SKM-1 (cell line): ENCODE measurements at regions not wholly inside any gene's neighbourhood (a gene's known extent, or its start where the extent isn't known, plus 50 kb on each side); places are given as distances from the start of the nearest gene placed in this dataset.
A peak's percentile ranks its signal among the peaks of the same experiment; 100 is the strongest.
"Not testable (repeated sequence)": the region's sequence is repeated elsewhere in the genome, so short reads cannot be mapped to it uniquely, and the experiment has no call there.

ENCODE experiments used
- DNase-seq: peaks from one replicate; lab custom pipeline; 2025; ENCODE audit not compliant: unreplicated experiment; lab: John Stamatoyannopoulos, UW

DNA sequence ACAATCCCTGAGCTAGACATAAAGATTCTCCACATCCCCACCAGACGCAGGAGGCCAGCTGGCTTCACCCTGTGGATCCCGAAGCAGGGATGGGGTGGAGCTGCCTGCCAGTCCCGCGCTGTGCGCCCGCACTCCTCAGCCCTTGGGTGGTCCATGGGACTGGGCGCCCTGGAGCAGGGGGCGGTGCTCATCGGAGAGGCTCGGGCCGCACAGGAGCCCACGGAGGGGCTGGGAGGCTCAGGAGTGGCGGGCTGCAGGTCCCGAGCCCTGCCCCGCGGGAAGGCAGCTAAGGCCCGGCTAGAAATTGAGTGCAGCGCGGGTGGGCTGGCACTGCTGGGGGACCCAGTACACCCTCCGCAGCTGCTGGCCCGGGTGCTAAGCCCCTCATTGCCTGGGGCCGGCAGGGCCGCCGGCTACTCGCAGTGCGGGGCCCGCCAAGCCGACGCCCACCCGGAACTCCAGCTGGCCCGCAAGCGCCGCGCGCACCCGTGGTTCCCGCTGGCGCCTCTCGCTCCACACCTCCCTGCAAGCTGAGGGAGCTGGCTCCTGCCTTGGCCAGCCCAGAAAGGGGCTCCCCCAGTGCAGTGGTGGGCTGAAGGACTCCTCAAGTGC lies 1032.2 kb upstream of the PCDH20 start:
- DNase-seq, result not testable (repeated sequence)

GRCh38 chr13:62444805-62445204 lies 1029.2 kb upstream of the PCDH20 start:
- no peak for DNase-seq

DNA sequence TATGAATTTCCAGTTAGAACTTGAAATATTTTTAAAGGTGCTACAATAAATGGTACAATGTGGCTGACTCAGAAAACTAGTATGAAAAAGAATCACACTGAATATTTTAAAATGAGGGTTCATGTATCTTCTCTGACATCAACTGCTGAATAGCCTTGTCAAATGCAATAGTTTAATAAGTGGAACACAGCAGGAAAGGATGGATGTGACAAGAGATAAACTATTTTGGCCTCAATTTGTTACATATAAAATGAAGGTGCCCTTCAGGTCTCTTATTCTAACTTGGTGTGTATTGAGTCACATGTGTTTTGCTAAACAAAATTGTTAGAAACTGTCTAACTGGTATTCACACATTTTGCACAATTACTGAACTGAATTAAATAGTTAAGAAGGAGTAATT lies 1018.4 kb upstream of the PCDH20 start:
- DNase-seq, result no peak

DNA sequence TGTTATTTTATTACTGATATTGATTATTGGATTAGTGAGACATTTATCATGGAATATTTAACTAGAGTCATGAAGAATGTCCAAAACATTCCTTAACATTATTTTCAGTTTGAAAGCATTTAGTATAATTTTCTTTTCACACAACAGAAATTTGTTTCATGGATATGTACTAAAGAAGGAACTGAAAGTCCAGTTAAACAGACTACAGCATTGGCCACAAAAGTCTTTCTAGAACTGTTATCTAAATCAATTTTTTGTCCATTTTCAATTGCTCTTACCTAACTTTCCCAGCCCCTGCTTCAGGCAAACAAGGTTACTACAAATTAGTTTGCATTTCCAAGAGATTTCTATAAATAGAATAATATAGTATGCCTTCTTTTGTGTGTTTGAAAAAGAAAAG lies 1018.0 kb upstream of the PCDH20 start:
- no peak for DNase-seq

GRCh38 chr13:62432906-62433305 lies 1017.3 kb upstream of the PCDH20 start:
- no peak for DNase-seq

DNA sequence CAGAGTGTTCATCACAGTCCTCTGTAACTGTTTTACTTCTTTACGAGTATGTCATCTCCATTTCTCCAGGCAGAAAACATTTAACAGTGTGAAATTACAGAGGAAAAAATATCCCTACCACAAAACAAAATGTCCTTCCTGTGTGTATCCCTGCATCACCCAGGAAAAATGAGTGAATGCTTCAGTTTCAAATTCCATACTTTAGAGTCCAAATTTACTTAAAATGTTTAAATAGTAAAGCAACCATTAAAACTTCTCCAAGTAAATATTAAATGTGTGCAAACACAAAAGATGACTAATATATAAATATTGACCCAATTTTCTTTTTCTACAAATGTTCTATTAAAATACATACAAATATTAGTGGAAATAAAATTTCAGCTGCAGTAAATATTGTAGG lies 1016.6 kb upstream of the PCDH20 start:
- no peak for DNase-seq

DNA sequence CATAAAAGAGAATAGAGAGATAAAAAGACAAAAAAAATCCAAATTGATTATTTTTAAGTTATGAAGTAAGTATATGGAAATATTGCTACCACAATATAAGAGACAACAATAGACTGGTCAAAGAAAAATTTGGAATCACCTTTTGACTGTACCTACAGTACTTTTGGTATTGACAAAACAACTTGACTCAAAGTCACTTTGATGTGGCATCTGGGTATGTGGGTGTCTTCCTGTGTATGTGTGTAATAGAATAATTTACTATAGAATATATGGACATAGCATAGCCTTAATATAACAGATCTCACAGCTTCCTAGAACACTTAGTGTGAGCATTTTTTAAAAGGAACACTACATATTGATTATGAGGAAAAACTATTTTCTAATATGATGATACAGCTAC lies 1016.2 kb upstream of the PCDH20 start:
- DNase-seq, result no peak

DNA sequence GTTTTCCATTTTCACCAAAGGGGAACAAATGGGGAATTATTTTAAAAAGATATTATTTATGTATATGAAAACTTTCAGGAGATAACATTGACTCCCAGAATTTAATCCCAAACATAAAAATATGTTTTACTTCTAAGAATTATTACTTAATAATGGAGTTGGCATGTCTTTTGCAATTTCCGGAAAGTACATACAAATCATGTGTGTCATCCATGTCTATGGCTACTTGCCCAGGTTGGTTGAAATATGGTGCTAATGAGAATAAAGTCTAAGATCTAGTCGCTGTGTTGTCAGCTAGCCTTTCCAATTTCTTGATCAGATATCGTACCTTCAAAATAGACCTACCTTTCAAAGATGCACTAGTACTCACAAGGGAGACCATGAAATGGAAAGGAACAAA lies 1003.2 kb upstream of the PCDH20 start:
- DNase-seq, result no peak

GRCh38 chr13:62418376-62418775 lies 1002.7 kb upstream of the PCDH20 start:
- DNase-seq, result no peak

DNA sequence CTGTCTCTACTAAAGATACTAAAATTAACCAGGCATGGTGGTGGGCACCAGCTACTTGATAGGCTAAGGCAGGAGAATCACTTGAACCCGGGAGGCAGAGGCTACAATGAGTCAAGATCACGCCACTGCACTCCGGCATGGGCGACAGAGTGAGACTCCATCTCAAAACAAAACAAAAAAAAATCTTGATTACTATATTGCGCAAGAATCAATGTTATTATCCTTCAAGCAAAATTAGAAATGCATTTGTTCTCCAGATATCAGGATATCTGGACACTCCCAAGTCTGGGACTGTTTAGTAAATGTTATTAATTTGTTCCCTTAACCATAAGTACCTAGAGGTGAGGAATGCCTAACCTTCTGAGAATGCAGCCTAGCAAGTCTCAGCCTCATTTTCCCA lies 992.2 kb upstream of the PCDH20 start:
- DNase-seq, result no peak

DNA sequence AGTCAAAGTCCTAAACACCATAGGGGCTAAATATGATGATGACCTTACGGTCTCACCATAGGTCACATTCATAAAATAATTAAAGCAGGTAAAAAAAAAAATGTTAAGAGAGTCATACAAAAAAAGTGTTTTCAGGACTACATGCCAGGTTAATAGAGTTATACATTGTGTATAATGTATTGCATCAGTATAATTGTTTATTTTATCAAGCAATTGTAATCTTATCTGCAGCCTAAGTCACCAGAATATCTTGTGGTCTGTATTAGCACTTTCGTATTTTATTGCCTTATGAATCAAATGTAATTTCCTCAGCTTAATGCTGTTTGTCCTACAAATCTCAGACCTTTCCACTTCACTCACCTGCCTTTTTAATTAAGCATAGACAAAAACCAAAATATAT lies 972.9 kb upstream of the PCDH20 start:
- DNase-seq, result no peak

GRCh38 chr13:62387647-62388046 lies 972.0 kb upstream of the PCDH20 start:
- DNase-seq, result no peak

DNA sequence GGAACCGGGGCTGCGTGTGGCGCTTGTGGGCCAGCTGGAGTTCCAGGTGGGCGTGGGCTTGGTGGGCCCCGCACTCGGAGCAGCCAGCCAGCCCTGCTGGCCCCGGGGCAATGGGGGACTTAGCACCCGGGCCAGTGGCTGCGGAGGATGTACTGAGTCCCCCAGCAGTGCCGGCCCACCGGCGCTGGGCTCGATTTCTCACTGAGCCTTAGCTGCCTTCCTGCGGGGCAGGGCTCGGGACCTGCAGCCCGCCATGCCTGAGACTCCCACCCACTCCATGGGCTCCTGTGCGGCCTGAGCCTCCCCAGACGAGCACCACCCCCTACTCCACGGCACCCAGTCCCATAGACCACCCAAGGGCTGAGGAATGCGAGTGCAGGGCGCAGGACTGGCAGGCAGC lies 963.6 kb upstream of the PCDH20 start:
- DNase-seq, result not testable (repeated sequence)

- DNase-seq, result no peak
Measured at GRCh38 chr13:62377838-62378237, 962.2 kb upstream of the PCDH20 start.

GRCh38 chr13:62375653-62376052 lies 960.0 kb upstream of the PCDH20 start:
- no peak for DNase-seq

DNA sequence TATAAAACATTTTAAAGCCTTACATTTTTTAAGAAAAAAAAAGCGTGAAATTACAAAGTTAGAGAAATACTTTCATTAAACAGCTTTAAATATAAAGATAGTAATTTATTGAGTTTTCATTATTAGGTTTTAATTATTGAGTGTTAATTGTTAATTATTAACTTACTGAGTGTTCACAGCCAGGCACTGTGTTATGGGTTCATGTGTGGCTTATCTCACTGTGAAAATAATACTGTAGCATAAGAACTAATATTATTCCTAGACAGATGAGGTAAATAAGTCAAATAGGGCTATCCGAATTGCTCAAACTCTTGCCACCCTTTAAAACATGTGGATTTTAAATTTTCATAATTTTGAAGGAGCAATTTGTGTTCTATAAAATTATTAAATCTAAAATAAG lies 956.1 kb upstream of the PCDH20 start:
- DNase-seq, result no peak

DNA sequence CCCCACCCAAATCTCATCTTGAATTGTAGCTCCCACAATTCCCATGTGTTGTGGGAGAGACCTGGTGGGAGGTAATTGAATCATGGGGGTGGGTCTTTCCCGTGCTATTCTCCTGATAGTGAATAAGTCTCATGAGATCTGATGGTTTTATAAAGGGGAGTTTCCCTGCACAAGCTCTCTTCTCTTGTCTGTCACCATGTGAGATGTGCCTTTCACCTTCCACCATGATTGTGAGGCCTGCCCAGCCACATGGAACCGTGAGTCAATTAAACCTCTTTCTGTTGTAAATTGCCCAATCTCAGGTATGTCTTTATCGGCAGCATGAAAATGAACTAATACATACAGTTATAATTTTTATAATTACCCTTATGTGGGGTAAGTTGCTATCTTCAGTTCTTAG lies 952.3 kb upstream of the PCDH20 start:
- not testable (repeated sequence) for DNase-seq

- DNase-seq, result no peak
Measured at GRCh38 chr13:62360609-62361008, 945.0 kb upstream of the PCDH20 start.

DNA sequence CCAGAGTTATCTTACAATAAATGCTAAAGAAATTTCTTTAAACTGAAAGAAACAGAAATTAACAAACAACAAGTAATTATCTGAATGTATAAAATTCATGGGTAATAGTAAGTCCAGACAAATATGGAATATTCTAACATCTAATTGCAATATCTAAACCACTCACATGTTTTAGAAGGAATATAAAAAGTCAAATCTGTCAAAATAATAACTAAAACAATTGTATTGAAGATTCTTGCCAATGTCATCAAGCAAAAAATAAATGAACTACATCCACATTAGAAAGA lies 942.9 kb upstream of the PCDH20 start:
- no peak for DNase-seq

DNA sequence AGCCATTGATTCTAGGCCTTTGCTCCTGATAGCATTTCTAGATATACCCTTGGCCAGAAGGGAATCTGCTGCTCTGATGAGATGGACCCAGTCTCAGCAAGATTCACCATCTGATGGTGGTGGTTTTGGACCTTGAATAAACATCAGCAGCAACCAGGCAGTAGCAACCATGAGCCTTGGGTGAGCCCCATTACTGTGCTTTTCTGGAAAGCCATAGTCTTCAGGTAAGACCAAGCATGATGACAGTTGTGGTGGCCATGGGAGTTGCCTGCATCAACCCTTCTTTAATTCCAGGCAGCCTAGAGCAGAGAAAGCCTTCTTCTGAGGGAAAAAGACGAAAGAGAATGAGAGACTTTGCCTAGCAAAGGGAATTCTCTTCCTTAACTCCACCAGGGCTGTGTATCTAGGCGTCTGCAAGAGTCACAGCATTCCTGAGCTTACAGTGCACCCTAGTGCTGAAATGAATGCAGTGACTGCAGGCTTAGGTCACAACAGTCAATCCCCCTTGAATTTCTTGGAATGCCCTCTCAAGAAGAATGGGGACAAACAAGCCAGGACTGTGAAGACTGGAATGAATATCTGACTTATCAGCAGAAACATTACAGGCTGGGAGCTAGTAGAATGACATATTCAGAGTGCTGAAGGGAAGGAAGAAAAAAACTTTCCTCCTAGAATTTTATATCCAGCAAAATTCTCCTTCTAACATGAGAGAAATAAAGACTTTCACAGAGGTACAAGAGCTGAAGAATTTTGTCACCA lies 942.4 kb upstream of the PCDH20 start:
- DNase-seq, result peak; percentile 4

GRCh38 chr13:62356977-62357376 lies 941.3 kb upstream of the PCDH20 start:
- DNase-seq, result no peak

GRCh38 chr13:62337109-62337880 lies 921.6 kb upstream of the PCDH20 start:
- DNase-seq, result no peak
